Limb (tissue), 2 donors: ENCODE measurements at regions not wholly inside any gene's neighbourhood (a gene's known extent, or its start where the extent isn't known, plus 50 kb on each side); places are given as distances from the start of the nearest gene placed in this dataset.
"Not testable (repeated sequence)": the region's sequence is repeated elsewhere in the genome, so short reads cannot be mapped to it uniquely, and the experiment has no call there.

ENCODE experiments used
- DNase-seq, 2 donors: peaks; one replicate each; pipeline ENCODE4 v3.0.0-alpha.2; 2016; ENCODE audit errors: extremely low spot score in 2 of 2

GRCh38 chr2:40043641-40044040 is 264.6 kb upstream of the THUMPD2 start:
- DNase-seq = no peak

- no peak for DNase-seq
Observed at GRCh38 chr2:40043191-40043590, 264.1 kb upstream of the THUMPD2 start.

DNA sequence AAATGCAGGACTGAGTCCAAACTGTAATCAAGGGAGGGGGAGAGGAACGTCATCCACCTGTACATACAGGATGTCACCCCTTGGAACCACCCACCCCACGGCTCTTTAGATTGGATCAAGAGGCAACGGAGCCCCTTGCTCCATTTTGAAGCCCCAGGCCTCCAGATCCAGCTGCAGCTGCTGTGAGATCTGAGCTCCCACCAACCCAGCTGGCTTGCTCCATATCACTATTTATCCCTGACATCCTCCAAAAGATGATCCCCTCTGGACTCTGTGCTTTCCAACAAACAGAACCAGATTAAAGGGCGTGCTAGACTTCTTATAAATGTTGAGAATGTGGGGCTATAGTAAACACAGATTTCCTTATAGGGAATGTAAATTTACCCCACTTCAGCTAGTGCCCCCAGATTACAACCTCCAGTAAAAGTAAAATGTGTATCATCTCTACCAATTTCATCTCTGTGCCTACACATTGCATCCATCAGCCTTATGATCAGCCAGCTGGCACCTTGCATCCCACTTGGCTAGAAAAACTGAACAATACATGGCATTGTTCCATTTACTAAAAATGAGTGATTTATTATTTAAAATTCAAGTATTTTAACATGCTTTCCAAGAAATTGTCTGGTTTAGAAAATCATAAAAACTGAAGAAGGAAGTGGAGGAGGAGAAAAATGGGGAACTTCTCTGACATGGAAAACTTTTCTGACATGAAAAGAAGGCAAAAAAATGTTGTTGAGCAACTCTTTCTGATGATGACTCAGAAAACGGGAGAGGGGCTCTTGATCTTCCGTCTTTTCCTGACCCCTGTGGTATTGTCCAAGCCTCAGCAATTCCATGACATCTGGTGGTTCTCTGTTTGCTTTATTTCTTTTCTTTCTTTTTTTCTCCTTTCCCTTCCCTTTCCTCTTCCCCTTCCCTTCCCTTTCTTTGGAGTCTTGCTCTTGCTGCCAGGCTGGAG is 262.6 kb upstream of the THUMPD2 start:
- DNase-seq = peak in 1 of 2 donors; percentile 31

GRCh38 chr2:40039549-40039948 is 260.5 kb upstream of the THUMPD2 start:
- DNase-seq = no peak

- no peak for DNase-seq
Observed at GRCh38 chr2:40038646-40039045, 259.6 kb upstream of the THUMPD2 start.

DNA sequence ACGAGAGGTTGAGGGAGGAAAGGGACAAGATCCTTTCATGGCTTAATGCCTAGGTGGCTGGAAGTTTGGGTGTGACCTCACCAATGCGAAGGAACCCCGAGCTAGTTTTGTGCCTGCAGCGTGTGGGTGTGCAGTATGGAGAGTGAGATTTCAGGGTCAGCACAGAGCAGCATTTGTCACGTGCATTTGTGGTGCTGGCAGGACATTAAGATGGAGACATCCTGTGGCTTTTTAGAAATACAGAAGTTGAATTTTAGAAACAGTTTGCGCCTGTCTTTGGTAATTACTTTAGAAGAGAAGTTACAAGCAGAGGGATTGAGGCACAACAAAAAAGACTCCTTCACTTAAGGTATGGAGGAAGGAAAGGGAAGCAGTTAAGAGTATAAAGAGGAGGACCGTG is 258.2 kb upstream of the THUMPD2 start:
- DNase-seq = no peak

GRCh38 chr2:40036241-40036640 is 257.2 kb upstream of the THUMPD2 start:
- no peak for DNase-seq

GRCh38 chr2:40034801-40035200 is 255.7 kb upstream of the THUMPD2 start:
- DNase-seq = no peak

- no peak for DNase-seq
Observed at GRCh38 chr2:40034198-40034597, 255.1 kb upstream of the THUMPD2 start.

- no peak for DNase-seq
Observed at GRCh38 chr2:40033781-40034180, 254.7 kb upstream of the THUMPD2 start.

DNA sequence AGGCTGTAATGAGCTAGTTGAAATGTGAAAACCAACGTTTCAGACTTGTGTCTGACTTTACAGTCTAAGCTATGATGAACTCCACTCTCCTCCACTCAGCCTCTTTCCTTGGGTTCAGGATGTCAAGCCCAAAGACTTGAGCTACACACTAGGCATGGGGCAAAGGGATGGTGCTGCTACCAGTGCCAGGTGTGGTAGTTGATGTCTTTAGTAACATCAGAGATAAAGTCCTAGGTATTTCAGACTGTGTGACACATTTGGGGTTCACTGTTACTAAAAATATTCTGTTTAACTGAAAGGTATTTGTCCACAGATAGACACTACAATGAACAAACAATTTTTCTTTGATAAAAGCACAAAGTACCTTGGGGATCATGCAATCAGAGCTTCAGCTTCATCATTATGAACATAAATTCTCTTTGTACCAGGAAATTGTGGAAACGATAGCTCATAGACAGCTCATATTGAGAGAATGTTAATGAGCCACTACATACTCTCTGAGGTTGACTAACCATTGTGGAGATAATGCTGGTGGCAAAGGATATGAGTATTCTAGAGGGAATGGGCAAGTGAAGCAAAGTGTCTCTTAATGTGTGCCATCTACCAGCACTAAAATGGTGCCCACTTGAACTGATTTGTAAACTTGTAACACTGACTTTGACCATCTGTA is 253.7 kb upstream of the THUMPD2 start:
- no peak for DNase-seq

- DNase-seq = no peak
Observed at GRCh38 chr2:40030456-40030975, 251.5 kb upstream of the THUMPD2 start.

DNA sequence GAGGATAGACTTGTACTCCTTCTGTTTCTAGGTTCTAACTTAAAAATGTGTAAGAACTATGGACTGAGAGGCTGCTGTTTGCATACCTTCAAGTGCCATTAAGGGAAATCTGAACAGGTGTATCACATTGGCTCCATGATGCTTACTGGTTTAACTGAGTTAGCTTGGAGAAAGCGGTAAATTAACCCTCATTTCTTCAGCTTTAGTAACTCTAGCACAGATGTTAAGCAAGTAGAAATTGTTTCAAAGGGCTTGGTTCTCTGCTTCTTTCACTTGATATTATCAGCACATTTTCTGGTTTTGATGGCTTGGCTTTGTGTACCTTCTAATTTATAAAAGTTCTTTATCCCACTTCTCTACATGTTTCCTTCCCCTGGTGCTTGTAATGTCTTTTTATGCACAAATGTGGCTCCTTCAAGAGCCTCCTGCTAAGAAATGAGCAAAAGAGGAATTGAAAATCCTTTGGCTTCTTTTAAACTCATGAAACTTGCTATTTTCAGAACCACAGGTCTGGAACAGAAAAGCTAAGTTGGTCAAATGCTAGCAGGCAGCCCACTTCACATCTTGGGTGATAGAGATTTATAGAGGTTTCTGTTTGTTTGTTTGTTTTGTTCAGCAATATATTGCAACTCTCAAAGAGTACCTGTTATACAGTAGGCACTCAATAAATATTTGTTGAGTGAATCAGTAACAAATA is 249.9 kb upstream of the THUMPD2 start:
- no peak for DNase-seq

DNA sequence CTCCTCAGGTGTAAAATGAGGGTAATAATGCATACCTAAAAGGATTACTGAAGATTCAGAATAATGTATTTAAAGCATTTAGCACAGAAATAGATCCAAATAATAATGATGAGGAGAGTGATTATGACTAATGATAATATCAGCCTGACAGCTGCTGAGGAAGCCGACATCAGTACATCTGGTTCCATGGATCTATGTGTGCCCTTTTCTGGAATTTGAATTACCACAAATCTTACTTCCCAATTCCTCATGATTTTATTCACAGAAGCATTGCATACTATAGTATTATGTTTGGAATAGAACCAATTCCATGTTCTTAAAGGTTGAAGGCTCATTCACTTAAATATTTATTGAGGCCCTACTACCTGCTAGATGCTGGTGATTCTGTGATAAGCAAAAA is 248.9 kb upstream of the THUMPD2 start:
- no peak for DNase-seq

DNA sequence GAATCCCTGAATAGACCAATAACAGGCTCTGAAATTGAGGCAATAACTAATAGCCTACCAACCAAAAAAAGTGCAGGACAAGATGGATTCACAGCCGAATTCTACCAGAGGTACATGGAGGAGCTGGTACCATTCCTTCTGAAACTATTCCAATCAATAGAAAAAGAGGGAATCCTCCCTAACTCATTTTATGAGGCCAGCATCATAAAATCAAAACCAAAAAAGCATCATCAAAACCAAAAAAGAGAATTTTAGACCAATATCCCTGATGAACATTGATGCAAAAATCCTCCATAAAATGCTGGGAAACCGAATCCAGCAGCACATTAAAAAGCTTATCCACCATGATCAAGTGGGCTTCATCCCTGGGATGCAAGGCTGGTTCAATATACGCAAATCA is 246.2 kb upstream of the THUMPD2 start:
- not testable (repeated sequence) for DNase-seq

DNA sequence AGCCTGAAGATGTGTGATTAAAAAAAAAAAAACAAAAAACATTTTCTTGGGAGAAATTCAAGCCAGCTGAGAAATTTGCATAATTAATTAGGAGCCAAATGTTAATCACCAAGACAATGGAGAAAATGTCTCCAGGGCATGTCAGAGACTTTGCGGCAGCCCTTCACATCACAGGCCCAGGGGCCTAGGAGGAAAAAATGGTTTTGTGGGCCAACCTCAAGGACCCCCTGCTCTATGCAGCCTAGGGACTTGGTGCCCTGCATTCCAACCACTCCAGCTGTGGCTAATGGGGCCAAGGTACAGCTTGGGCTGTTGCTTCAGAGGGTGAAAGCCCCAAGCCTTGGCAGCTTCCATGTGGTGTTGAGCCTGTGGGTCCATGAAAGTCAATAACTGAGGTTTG is 241.9 kb upstream of the THUMPD2 start:
- DNase-seq = no peak

DNA sequence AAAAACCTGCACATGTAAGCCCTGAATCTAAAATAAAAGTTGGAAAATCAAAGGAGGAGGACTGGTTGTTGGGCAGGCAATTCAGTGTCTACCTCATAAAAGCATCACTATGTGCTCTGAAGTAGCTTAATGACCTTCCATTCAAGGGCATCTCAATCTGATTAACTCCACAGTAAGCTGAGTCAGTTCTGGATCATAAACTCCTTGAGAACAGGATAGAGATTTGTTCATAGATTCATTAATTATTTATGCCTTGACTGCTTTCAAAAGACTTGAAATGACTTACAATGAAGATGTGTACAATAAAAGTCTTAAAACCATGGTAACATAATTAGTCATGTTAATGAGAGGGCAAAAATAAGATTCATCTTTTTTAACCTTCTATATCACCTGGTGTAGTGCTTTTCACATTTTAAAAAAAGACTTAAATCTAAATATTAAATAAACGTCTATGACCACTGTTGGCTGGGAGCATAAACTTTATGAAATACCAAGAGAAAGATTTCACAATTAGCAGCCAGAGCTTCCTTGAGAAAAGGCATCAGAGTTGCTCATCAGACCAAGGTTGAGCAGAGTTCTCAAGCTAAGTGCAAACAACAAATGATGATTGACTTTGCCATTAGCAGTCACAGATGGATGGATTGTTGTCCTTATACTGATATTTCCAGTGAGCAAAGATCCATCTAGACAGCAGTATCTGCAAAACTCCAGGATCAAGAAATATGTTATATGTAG is 237.3 kb upstream of the THUMPD2 start:
- no peak for DNase-seq

GRCh38 chr2:40013962-40014361 is 234.9 kb upstream of the THUMPD2 start:
- not testable (repeated sequence) for DNase-seq

DNA sequence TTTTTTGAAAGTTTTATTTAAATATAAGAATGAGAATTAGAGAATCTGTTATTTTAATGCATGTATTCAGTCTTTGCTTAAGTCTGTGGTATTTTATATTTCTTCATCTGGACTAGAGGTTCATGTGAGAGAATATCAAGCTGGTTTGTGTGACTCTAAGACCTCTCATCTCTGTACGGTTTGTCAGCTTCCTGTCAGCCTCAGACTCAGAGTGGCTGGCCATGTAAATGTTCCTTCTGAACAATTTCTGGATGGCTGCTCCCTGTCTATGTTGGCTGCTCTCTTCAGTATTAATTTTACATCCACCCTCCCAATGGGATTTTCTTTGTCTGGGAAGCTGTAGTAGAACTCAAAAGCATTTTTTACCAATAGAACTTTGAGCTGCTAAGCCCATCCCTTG is 225.3 kb upstream of the THUMPD2 start:
- DNase-seq = no peak

DNA sequence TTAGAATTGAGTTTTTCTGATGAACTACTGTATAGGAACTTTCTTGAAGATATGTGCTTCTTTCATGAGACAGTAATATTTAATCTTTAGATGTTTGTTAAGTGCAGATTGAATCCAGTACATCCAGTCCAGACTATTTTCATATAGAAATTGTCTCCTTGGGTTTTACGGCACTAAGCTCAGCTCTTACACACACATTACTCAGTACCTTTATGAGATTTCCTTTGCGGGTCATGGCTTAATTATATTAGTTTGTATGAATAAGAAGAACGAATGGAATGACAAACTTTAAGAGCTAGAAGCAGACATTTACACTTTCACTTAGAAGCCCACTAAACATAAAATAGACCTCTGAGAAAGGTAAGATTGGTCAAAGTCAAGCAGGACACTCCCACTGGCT is 223.3 kb upstream of the THUMPD2 start:
- no peak for DNase-seq

DNA sequence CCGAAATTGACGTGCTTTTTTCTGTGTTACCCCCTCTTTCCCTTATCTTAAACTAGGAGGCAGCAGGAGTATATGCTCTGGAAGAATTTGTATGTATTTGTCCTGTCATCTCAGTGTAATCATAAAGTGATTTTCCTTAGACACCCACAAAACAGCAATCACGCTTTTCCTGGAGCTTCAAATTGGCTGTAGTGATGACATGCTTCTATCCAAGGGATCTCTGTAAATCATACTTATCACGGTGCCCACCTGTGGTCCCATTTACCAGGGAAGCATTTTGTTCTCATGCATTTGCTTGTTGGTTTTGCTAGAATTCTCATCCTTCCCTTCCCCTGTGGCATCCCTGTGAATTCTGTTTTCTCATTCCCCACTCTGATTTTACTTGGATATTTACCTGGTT is 220.8 kb upstream of the THUMPD2 start:
- no peak for DNase-seq
